OCI-LY1 (cell line): ENCODE measurements at regions not wholly inside any gene's neighbourhood (a gene's known extent, or its start where the extent isn't known, plus 50 kb on each side); places are given as distances from the start of the nearest gene placed in this dataset.

Source experiments
- H2AFZ ChIP-seq: fragments of 200-600 bp; sonication (generic), shearing (Covaris generic); 2 replicates; pipeline ENCODE4 v1.6.0; 2014; ENCODE audit warnings: antibody characterized with exemption, mild to moderate bottlenecking, low read length
- H3F3A ChIP-seq: fragments of 200-600 bp; sonication (generic), shearing (Covaris generic); 2 replicates; pipeline ENCODE4 v1.6.0; 2014; ENCODE audit warnings: mild to moderate bottlenecking, antibody characterized with exemption, low read length, moderate library complexity; ENCODE audit not compliant: insufficient read depth
- H3K27ac ChIP-seq: fragments of 200-600 bp; sonication (generic); 2 replicates; pipeline ENCODE4 v1.5.1; 2014; ENCODE audit warnings: low read length, mixed run types, mild to moderate bottlenecking, low read depth; ENCODE audit not compliant: poor library complexity, severe bottlenecking
- H3K27me3 ChIP-seq: fragments of 200-600 bp; sonication (generic); 2 replicates; pipeline ENCODE4 v1.6.0; 2014; ENCODE audit warnings: antibody characterized with exemption, mild to moderate bottlenecking, low read length, moderate library complexity; ENCODE audit not compliant: insufficient read depth
- H3K36me3 ChIP-seq: fragments of 200-600 bp; sonication (generic); 2 replicates; pipeline ENCODE4 v1.6.1; 2014; ENCODE audit warnings: mild to moderate bottlenecking, antibody characterized with exemption, low read length, moderate library complexity, mixed read lengths; ENCODE audit not compliant: insufficient read depth
- H3K4me1 ChIP-seq: fragments of 200-600 bp; sonication (generic); 2 replicates; pipeline ENCODE4 v1.5.1; 2014; ENCODE audit warnings: mild to moderate bottlenecking, low read length, moderate library complexity; ENCODE audit not compliant: insufficient read depth, severe bottlenecking
- H3K4me2 ChIP-seq: fragments of 200-600 bp; sonication (generic), shearing (Covaris generic); 2 replicates; pipeline ENCODE4 v1.6.1; 2014; ENCODE audit warnings: low read length
- H3K4me3 ChIP-seq: fragments of 200-600 bp; sonication (generic); 2 replicates; pipeline ENCODE4 v1.5.1; 2014; ENCODE audit warnings: low read length, low read depth, mild to moderate bottlenecking, mixed read lengths; ENCODE audit not compliant: poor library complexity, severe bottlenecking
- H3K79me2 ChIP-seq: fragments of 200-600 bp; shearing (Covaris generic); 2 replicates; pipeline ENCODE4 v1.6.1; 2016; ENCODE audit warnings: mixed run types, low read length, mixed read lengths; ENCODE audit not compliant: insufficient read depth
- H3K9ac ChIP-seq: fragments of 200-600 bp; sonication (generic), shearing (Covaris generic); 2 replicates; pipeline ENCODE4 v1.6.1; 2014; ENCODE audit warnings: mild to moderate bottlenecking, low read length, mixed read lengths
- H3K9me2 ChIP-seq: fragments of 200-600 bp; sonication (generic), shearing (Covaris generic); 2 replicates; pipeline ENCODE4 v1.6.1; 2014; ENCODE audit warnings: low read depth, mild to moderate bottlenecking, low read length, mixed read lengths
- H3K9me3 ChIP-seq: fragments of 200-600 bp; shearing (Covaris generic); 2 replicates; pipeline ENCODE4 v1.6.1; 2014; ENCODE audit warnings: low read length, mixed read lengths
- H4K20me1 ChIP-seq: fragments of 200-600 bp; sonication (generic), shearing (Covaris generic); 2 replicates; pipeline ENCODE4 v1.6.0; 2016; ENCODE audit warnings: mild to moderate bottlenecking, low read length; ENCODE audit not compliant: insufficient read depth
- CTCF ChIP-seq: fragments of 200-600 bp; sonication (generic), shearing (Covaris generic); IDR thresholded peaks from 2 replicates; pipeline ENCODE4 v1.5.1; 2017; ENCODE audit warnings: mild to moderate bottlenecking, antibody characterized with exemption, low read length, moderate library complexity, mixed read lengths
- EZH2 ChIP-seq: fragments of 200-600 bp; sonication (generic), shearing (Covaris generic); IDR thresholded peaks from 2 replicates; pipeline ENCODE4 v1.8.0; 2017; ENCODE audit warnings: borderline replicate concordance, mixed run types, mild to moderate bottlenecking, antibody characterized with exemption, low read length, moderate library complexity, mixed read lengths

DNA sequence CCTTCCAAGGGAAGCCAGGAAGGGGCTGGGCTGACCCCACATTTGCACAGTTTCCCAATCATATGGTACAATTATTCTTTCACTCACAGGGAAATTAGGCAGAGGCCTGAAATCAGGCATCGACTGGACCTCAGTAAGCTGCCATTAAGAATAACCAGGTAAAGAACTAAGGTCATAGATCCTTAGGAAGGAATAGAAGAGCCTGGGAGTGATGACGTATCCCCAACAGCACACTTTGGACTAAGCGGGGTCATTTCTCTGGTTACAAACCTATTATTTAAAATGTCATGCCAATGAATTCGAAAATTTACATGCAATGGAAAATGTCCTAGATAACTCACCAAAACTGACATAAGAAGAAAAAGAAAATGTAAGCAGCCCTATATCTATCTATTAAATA, 118.2 kb downstream of the BRD1 start:
- H3K27me3 ChIP-seq: no peaks in the 10 kb centered on the region

DNA sequence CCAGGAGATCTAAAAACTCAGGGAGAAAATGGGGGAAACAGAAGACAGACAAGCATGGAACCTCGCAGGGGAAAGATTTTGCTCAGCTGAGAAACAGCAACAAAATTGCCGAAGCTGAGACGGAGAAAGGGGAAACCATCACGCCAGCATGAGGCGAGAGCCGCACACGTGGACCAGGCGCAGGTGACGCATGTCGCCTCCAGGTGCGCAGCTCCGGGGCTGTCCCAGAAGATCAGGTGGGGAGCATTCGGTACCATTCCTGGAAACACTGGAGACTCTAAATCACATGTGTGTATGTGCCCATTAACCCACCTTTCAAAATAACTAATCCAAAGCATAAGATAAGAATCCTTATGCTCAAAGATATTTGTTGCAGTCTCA, 121.7 kb downstream of the BRD1 start:
- H3K4me2 ChIP-seq: no peak overlapping the region
- H3K79me2 ChIP-seq: no peaks in the 10 kb centered on the region
- H3K9ac ChIP-seq: no peak overlapping the region
- no peaks in the 10 kb centered on the region; the same call in 1 of the 2 replicates for H3K36me3 ChIP-seq
- no peak overlapping the region for H3K27ac ChIP-seq
- H3K9me2 ChIP-seq: no peaks in the 10 kb centered on the region
- H2AFZ ChIP-seq: no peak overlapping the region
- H3K4me3 ChIP-seq: no peak overlapping the region
- no peaks in the 10 kb centered on the region for H3F3A ChIP-seq
- H3K27me3 ChIP-seq: peaks cover 4% of the 10 kb centered on the region; the same call in 1 of the 2 replicates
- no peak for TF ChIP-seq CTCF
- no peak for TF ChIP-seq EZH2
- no peaks in the 10 kb centered on the region for H3K4me1 ChIP-seq
- no peaks in the 10 kb centered on the region for H4K20me1 ChIP-seq
- no peaks in the 10 kb centered on the region for H3K9me3 ChIP-seq

More for the DNA sequence above, 118.2 kb downstream of the BRD1 start:
- Histone ChIP-seq H3K27ac (no peak overlapping the region), H3K9ac (no peak overlapping the region), H4K20me1 (no peaks in the 10 kb centered on the region), H3F3A (no peaks in the 10 kb centered on the region), H3K36me3 (no peaks in the 10 kb centered on the region), H3K9me2 (no peaks in the 10 kb centered on the region), H3K4me2 (no peak overlapping the region), H3K9me3 (no peaks in the 10 kb centered on the region), H3K4me1 (no peaks in the 10 kb centered on the region), H3K4me3 (no peak overlapping the region), H2AFZ (no peak overlapping the region), H3K79me2 (no peaks in the 10 kb centered on the region)
- TF ChIP-seq EZH2 (no peak), CTCF (no peak)

- Histone ChIP-seq H4K20me1 (no peaks in the 10 kb centered on the region), H3F3A (no peaks in the 10 kb centered on the region), H3K9ac (no peak overlapping the region), H3K27ac (no peak overlapping the region), H2AFZ (no peak overlapping the region), H3K4me1 (no peaks in the 10 kb centered on the region), H3K4me2 (no peak overlapping the region), H3K79me2 (no peaks in the 10 kb centered on the region), H3K36me3 (no peaks in the 10 kb centered on the region; the same call in 1 of the 2 replicates), H3K9me2 (no peaks in the 10 kb centered on the region), H3K9me3 (no peaks in the 10 kb centered on the region), H3K27me3 (peaks cover 8% of the 10 kb centered on the region; the same call in 1 of the 2 replicates), H3K4me3 (no peak overlapping the region)
- no peak for TF ChIP-seq EZH2
- no peak for TF ChIP-seq CTCF
Observed at GRCh38 chr22:49705216-49705971, 122.3 kb downstream of the BRD1 start.
